ENCODE measurements at regions not wholly inside any gene's neighbourhood (a gene's known extent, or its start where the extent isn't known, plus 50 kb on each side); places are given as distances from the start of the nearest gene placed in this dataset.

GRCh38 chr11:71179877-71180605, 72.3 kb downstream of the SHANK2 start:
- TF ChIP-seq CTCF (IDR thresholded peaks at IDR 0.05) (no peak), EP300 (IDR thresholded peaks at IDR 0.05) (no peak), POLR2AphosphoS5 (IDR thresholded peaks at IDR 0.05) (no peak)
